SK-N-SH treated with all-trans-retinoic acid at 6 μM for 48 hours (cell line): ENCODE measurements at regions not wholly inside any gene's neighbourhood (a gene's known extent, or its start where the extent isn't known, plus 50 kb on each side); places are given as distances from the start of the nearest gene placed in this dataset.
"Not testable (repeated sequence)": the region's sequence is repeated elsewhere in the genome, so short reads cannot be mapped to it uniquely, and the experiment has no call there.

Experiments used
- ATAC-seq: fragments of 200-7000 bp; cut with Tn5 transposase; 3 replicates; pipeline ENCODE4 v1.9.1; 2020; ENCODE audit warnings: mild to moderate bottlenecking, moderate library complexity
- ARNTL ChIP-seq: fragments of 450-650 bp; formaldehyde crosslinking; IDR thresholded peaks from 2 replicates; pipeline ENCODE4 v1.5.0; 2020; ENCODE audit warnings: low read depth, mild to moderate bottlenecking, moderate library complexity, borderline replicate concordance
- BACH2 ChIP-seq: fragments of 250-450 bp; sonication (Bioruptor Pico); IDR thresholded peaks from 2 replicates; pipeline ENCODE4 v1.9.0; 2021; ENCODE audit warnings: mild to moderate bottlenecking, borderline replicate concordance
- CSDC2 ChIP-seq: fragments of 250-450 bp; sonication (Bioruptor Pico); IDR thresholded peaks from 2 replicates; pipeline ENCODE4 v1.5.0; 2020; ENCODE audit warnings: mild to moderate bottlenecking, moderate library complexity
- CSRNP3 ChIP-seq: fragments of 250-450 bp; sonication (Bioruptor Pico); IDR thresholded peaks from 2 replicates; pipeline ENCODE4 v1.5.1; 2021; ENCODE audit warnings: mild to moderate bottlenecking, moderate library complexity
- ESRRG ChIP-seq: fragments of 250-450 bp; sonication (Bioruptor Pico); IDR thresholded peaks from 2 replicates; pipeline ENCODE4 v1.6.1; 2021; ENCODE audit warnings: mild to moderate bottlenecking
- GLIS3 ChIP-seq: fragments of 250-450 bp; sonication (Bioruptor Pico); IDR thresholded peaks from 2 replicates; pipeline ENCODE4 v1.5.0; 2020; ENCODE audit warnings: mild to moderate bottlenecking, moderate library complexity
- ISL1 ChIP-seq: fragments of 250-450 bp; sonication (Bioruptor Pico); IDR thresholded peaks from 2 replicates; pipeline ENCODE4 v2.1.2; 2022; ENCODE audit warnings: mild to moderate bottlenecking, moderate library complexity
- OSR1 ChIP-seq: fragments of 250-450 bp; sonication (Bioruptor Pico); IDR thresholded peaks from 2 replicates; pipeline ENCODE4 v1.8.0; 2022; ENCODE audit warnings: moderate library complexity, mild to moderate bottlenecking, inconsistent platforms
- POU6F1 ChIP-seq: fragments of 250-450 bp; sonication (Bioruptor Pico); IDR thresholded peaks from 2 replicates; pipeline ENCODE4 v1.8.0; 2021; ENCODE audit warnings: low read depth, mild to moderate bottlenecking, moderate library complexity, borderline replicate concordance
- PPARA ChIP-seq: fragments of 250-450 bp; sonication (Bioruptor Pico); IDR thresholded peaks from 2 replicates; pipeline ENCODE4 v1.5.0; 2020; ENCODE audit warnings: mild to moderate bottlenecking, borderline replicate concordance
- RARB ChIP-seq: fragments of 250-450 bp; sonication (Bioruptor Pico); IDR thresholded peaks from 2 replicates; pipeline ENCODE4 v1.8.0; 2021; ENCODE audit warnings: mild to moderate bottlenecking, moderate library complexity
- SNAI2 ChIP-seq: fragments of 250-450 bp; sonication (Bioruptor Pico); IDR thresholded peaks from 2 replicates; pipeline ENCODE4 v1.5.0; 2020; ENCODE audit warnings: mild to moderate bottlenecking, moderate library complexity
- TCF4 ChIP-seq: fragments of 250-450 bp; sonication (Bioruptor Pico); IDR thresholded peaks from 2 replicates; pipeline ENCODE4 v1.8.0; 2021; ENCODE audit warnings: mild to moderate bottlenecking, moderate library complexity, borderline replicate concordance
- TOX ChIP-seq: fragments of 250-450 bp; sonication (Bioruptor Pico); IDR thresholded peaks from 2 replicates; pipeline ENCODE4 v1.8.0; 2021; ENCODE audit warnings: mild to moderate bottlenecking, moderate library complexity, borderline replicate concordance
- TSHZ2 ChIP-seq: fragments of 250-450 bp; sonication (Bioruptor Pico); IDR thresholded peaks from 2 replicates; pipeline ENCODE4 v1.5.0; 2020; ENCODE audit warnings: mild to moderate bottlenecking, moderate library complexity
- ZC3H10 ChIP-seq: fragments of 250-450 bp; sonication (Bioruptor Pico); IDR thresholded peaks from 2 replicates; pipeline ENCODE4 v1.5.1; 2021; ENCODE audit warnings: mild to moderate bottlenecking, moderate library complexity
- ZFP3 ChIP-seq: fragments of 250-450 bp; sonication (Bioruptor Pico); IDR thresholded peaks from 2 replicates; pipeline ENCODE4 v1.5.0; 2020; ENCODE audit warnings: mild to moderate bottlenecking, moderate library complexity
- ZFP30 ChIP-seq: fragments of 450-650 bp; formaldehyde crosslinking; IDR thresholded peaks from 2 replicates; pipeline ENCODE4 v1.5.0; 2022; ENCODE audit warnings: mild to moderate bottlenecking, moderate library complexity
- ZNF565 ChIP-seq: fragments of 450-650 bp; formaldehyde crosslinking; conservative IDR thresholded peaks from 2 replicates; pipeline ENCODE4 v1.5.0; 2020; ENCODE audit warnings: low read depth, mild to moderate bottlenecking, moderate library complexity
- ZNF70 ChIP-seq: fragments of 450-650 bp; formaldehyde crosslinking; IDR thresholded peaks from 2 replicates; pipeline ENCODE4 v1.5.0; 2020; ENCODE audit warnings: mild to moderate bottlenecking, moderate library complexity
- ZNF8 ChIP-seq: fragments of 450-650 bp; formaldehyde crosslinking; IDR thresholded peaks from 2 replicates; pipeline ENCODE4 v1.5.0; 2020; ENCODE audit warnings: mild to moderate bottlenecking, moderate library complexity
- TF ChIP-seq, protein P1 (sequence below): fragments of 250-450 bp; sonication (Bioruptor Pico); IDR thresholded peaks from 2 replicates; pipeline ENCODE4 v1.8.0; 2020; ENCODE audit warnings: mild to moderate bottlenecking, moderate library complexity, borderline replicate concordance

DNA sequence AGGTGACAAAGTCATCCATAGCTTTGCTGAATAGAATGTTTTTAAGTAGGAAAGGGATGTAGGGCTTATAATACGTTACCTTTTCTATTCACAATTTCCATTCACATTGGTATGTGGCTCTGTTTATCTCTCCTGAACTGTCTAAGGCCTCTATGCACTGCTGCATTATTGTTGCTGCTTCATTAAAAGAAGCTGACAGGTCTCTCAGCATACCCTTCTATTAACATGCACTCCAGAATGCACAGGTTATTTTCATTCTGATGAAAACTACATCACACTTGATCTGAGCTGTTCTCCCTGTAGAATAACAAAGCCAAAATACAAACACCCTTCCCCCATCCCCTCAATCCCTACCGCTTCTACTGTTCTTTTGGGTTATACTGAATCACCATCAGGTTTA, 399.3 kb downstream of the TBC1D32 start:
- TF ChIP-seq CSDC2 (no peak), ZFP3 (no peak), TSHZ2 (CRISPR knock-in tag) (no peak), SNAI2 (CRISPR knock-in tag) (no peak), ZNF565 (CRISPR knock-in tag) (no peak), RARB (CRISPR knock-in tag) (no peak), OSR1 (CRISPR knock-in tag) (no peak), BACH2 (CRISPR knock-in tag) (no peak), PPARA (no peak), CSRNP3 (CRISPR knock-in tag) (no peak), POU6F1 (CRISPR knock-in tag) (no peak), ARNTL (no peak), TCF4 (no peak), ZNF70 (CRISPR knock-in tag) (no peak), ISL1 (CRISPR knock-in tag) (no peak), GLIS3 (CRISPR knock-in tag) (no peak), ZC3H10 (CRISPR knock-in tag) (no peak), ZNF8 (CRISPR knock-in tag) (no peak), ZFP30 (CRISPR knock-in tag) (no peak), ESRRG (CRISPR knock-in tag) (no peak)
- no peak for ATAC-seq

- ATAC-seq = not testable (repeated sequence)
Observed at GRCh38 chr6:120931520-120932180, 402.6 kb downstream of the TBC1D32 start.

- ATAC-seq = not testable (repeated sequence)
Observed at GRCh38 chr6:120930500-120930899, 403.8 kb downstream of the TBC1D32 start.

DNA sequence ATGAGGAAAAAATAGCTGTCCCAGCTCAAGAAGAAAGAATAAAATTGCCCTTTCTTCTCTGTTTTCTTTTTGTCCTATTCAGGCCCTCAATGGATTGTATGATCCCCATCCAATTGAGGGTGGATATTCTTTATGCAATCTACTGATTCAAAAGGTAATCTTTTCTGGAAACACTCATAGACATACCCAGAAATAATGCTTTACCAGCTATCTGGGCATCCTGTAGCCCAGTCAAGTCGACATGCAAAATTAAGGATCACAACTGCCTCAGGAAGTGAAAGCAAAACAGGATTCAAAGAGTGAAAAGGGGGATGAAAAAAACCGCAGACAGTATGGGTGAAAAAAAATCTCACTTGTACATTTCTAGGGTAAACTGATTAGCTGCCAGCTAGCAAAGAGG, 410.1 kb downstream of the TBC1D32 start:
- ATAC-seq = no peak
- TF ChIP-seq OSR1 (CRISPR knock-in tag) = no peak
- no peak for TF ChIP-seq ZFP3
- no peak for TF ChIP-seq PPARA
- TF ChIP-seq ZFP30 (CRISPR knock-in tag) = no peak
- no peak for TF ChIP-seq TSHZ2 (CRISPR knock-in tag)
- TF ChIP-seq CSDC2 = no peak
- TF ChIP-seq ARNTL = no peak
- TF ChIP-seq, protein P1, sequence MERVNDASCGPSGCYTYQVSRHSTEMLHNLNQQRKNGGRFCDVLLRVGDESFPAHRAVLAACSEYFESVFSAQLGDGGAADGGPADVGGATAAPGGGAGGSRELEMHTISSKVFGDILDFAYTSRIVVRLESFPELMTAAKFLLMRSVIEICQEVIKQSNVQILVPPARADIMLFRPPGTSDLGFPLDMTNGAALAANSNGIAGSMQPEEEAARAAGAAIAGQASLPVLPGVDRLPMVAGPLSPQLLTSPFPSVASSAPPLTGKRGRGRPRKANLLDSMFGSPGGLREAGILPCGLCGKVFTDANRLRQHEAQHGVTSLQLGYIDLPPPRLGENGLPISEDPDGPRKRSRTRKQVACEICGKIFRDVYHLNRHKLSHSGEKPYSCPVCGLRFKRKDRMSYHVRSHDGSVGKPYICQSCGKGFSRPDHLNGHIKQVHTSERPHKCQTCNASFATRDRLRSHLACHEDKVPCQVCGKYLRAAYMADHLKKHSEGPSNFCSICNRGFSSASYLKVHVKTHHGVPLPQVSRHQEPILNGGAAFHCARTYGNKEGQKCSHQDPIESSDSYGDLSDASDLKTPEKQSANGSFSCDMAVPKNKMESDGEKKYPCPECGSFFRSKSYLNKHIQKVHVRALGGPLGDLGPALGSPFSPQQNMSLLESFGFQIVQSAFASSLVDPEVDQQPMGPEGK = no peak
- TF ChIP-seq TCF4 = no peak
- TF ChIP-seq ZNF565 (CRISPR knock-in tag) = no peak
- no peak for TF ChIP-seq BACH2 (CRISPR knock-in tag)
- TF ChIP-seq TOX (CRISPR knock-in tag) = no peak
- no peak for TF ChIP-seq POU6F1 (CRISPR knock-in tag)
- no peak for TF ChIP-seq ZC3H10 (CRISPR knock-in tag)
- no peak for TF ChIP-seq ESRRG (CRISPR knock-in tag)
- TF ChIP-seq GLIS3 (CRISPR knock-in tag) = no peak
